Activated CD8-positive, alpha-beta T cell treated with anti-CD3 and anti-CD28 coated beads for 36 hours (primary cell): ENCODE measurements at regions not wholly inside any gene's neighbourhood (a gene's known extent, or its start where the extent isn't known, plus 50 kb on each side); places are given as distances from the start of the nearest gene placed in this dataset.
"Not testable (repeated sequence)": the region's sequence is repeated elsewhere in the genome, so short reads cannot be mapped to it uniquely, and the experiment has no call there.

Experiments
- ATAC-seq: fragments of 200-7000 bp; cut with Tn5 transposase; one replicate; pipeline ENCODE4 v1.10.0; 2021; ENCODE audit warnings: mild to moderate bottlenecking, moderate library complexity
- CTCF ChIA-PET: fragments of 350-600 bp; sonication (Branson Sonifier 250); formaldehyde crosslinking; loops from one replicate; lab custom pipeline; 2021; ENCODE audit warnings: antibody characterized with exemption; lab: Charles Lee
- POLR2A ChIA-PET: fragments of 350-600 bp; sonication (Branson Sonifier 250); formaldehyde crosslinking; loops from one replicate; lab custom pipeline; 2021; ENCODE audit warnings: antibody characterized with exemption; lab: Charles Lee
- DNase-seq: peaks from one replicate; pipeline ENCODE4 v3.0.0-alpha.2; 2020
- H3K27ac Mint-ChIP-seq: one replicate; pipeline ENCODE4 v1.8.0; 2021; ENCODE audit warnings: mild to moderate bottlenecking, mixed read lengths
- H3K27me3 Mint-ChIP-seq: one replicate; pipeline ENCODE4 v1.8.0; 2021; ENCODE audit warnings: mixed read lengths
- H3K36me3 Mint-ChIP-seq: one replicate; pipeline ENCODE4 v1.8.0; 2021; ENCODE audit warnings: low read depth, mixed read lengths
- H3K4me1 Mint-ChIP-seq: one replicate; pipeline ENCODE4 v1.8.0; 2021; ENCODE audit warnings: low read depth, mixed read lengths
- H3K4me3 Mint-ChIP-seq: one replicate; pipeline ENCODE4 v1.8.0; 2021; ENCODE audit warnings: mild to moderate bottlenecking, moderate library complexity, mixed read lengths
- H3K9me3 Mint-ChIP-seq: one replicate; pipeline ENCODE4 v1.8.0; 2021; ENCODE audit warnings: mixed read lengths
- intact Hi-C: fragments of 100-400 bp; cut with micrococcal nuclease; formaldehyde crosslinking; loops from one replicate; pipeline ENCODE4 v1.10.0; 2022
- TF ChIP-seq, protein P1 (sequence below): fragments of 200-600 bp; IDR thresholded peaks from one replicate; pipeline ENCODE4 v1.8.0; 2022; ENCODE audit warnings: antibody characterized with exemption, mild to moderate bottlenecking

DNA sequence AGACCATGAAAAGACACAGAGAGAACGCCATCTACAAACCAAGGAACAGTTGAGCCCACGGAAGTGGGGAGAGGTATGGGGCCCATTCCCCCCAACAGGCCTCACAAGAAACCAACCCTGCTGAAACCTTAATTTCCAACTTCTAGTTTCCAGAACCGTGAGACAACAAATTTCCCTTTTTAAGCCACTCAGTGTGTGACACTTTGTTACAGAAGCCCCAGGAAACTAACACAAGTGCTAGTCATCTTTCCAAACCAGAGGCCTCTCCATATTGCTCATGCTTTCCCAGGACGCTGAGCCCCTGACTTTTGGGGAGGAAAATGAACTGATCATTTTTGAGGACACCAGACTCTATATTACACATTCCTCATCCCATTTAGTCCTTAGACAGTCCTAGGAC is 186.8 kb downstream of the NUFIP1 start:
- TF ChIP-seq, protein P1, sequence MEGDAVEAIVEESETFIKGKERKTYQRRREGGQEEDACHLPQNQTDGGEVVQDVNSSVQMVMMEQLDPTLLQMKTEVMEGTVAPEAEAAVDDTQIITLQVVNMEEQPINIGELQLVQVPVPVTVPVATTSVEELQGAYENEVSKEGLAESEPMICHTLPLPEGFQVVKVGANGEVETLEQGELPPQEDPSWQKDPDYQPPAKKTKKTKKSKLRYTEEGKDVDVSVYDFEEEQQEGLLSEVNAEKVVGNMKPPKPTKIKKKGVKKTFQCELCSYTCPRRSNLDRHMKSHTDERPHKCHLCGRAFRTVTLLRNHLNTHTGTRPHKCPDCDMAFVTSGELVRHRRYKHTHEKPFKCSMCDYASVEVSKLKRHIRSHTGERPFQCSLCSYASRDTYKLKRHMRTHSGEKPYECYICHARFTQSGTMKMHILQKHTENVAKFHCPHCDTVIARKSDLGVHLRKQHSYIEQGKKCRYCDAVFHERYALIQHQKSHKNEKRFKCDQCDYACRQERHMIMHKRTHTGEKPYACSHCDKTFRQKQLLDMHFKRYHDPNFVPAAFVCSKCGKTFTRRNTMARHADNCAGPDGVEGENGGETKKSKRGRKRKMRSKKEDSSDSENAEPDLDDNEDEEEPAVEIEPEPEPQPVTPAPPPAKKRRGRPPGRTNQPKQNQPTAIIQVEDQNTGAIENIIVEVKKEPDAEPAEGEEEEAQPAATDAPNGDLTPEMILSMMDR, result no peak
- Mint-ChIP-seq H3K4me3 (no peak overlapping the region), H3K27ac (no peak overlapping the region), H3K9me3 (no peaks in the 10 kb centered on the region), H3K4me1 (peaks cover 2% of the 10 kb centered on the region), H3K27me3 (peaks cover 1% of the 10 kb centered on the region), H3K36me3 (no peaks in the 10 kb centered on the region)
- intact Hi-C loops, result no loop called here
- ChIA-PET POLR2A (no interaction called here), CTCF (no interaction called here)
- no peak for DNase-seq
- no peak for ATAC-seq

DNA sequence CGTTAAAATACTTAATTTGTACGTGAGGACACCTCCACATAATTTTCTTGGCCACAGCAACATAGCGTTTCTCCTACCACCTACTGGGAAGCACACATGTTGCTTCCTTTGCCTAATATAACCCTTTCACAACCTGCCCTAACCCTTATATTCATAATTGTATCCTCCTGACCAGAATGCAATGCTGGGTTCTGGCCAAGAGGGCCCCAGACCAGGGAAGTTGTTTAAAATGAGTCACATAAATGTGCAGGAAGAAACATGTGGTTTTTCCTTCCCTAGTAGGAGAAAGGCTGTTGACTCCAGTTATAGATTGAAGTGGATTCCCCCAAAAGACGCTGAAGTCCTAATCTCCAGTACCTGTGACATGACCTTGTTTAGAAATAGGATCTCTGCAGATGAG is 187.3 kb downstream of the NUFIP1 start:
- Mint-ChIP-seq H3K4me1 (peaks cover 2% of the 10 kb centered on the region), H3K9me3 (no peaks in the 10 kb centered on the region), H3K4me3 (no peak overlapping the region), H3K27ac (no peak overlapping the region), H3K27me3 (peaks cover 1% of the 10 kb centered on the region), H3K36me3 (no peaks in the 10 kb centered on the region)
- ChIA-PET CTCF (no interaction called here), POLR2A (no interaction called here)
- TF ChIP-seq, protein P1, result no peak
- DNase-seq (no peak), ATAC-seq (no peak)
- intact Hi-C loops, result no loop called here

DNA sequence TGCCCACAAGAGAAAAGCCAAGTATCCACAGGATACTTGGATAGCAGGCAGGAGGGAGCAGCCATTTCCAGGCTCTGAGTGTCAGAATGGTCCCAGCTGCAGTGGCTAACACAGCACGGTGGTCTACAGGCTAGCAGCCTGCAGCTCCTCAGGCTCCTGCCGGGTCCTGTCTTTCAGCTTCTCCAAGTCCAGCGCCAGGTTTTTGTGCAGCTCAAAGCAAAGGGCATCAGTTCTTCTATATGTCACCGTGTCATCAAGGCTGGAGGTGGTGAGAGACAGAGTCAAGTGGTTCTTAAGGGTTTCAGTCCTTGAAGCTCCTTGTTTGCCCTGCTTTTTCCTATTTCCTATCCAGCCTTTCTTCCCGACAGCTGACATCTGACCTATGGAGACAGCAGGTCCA is 188.6 kb downstream of the NUFIP1 start:
- TF ChIP-seq, protein P1, result no peak
- intact Hi-C loops, result no loop called here
- Mint-ChIP-seq H3K36me3 (no peaks in the 10 kb centered on the region), H3K9me3 (no peaks in the 10 kb centered on the region), H3K27me3 (peaks cover 1% of the 10 kb centered on the region), H3K4me1 (peaks cover 2% of the 10 kb centered on the region), H3K27ac (no peak overlapping the region), H3K4me3 (no peak overlapping the region)
- no peak for DNase-seq
- ATAC-seq, result no peak
- CTCF ChIA-PET, result no interaction called here
- POLR2A ChIA-PET, result interaction anchor here (0.6 kb wide), 1 partner anchor 360 kb away, joined by 4 read pairs; no protein-coding TSS in a partner anchor

DNA sequence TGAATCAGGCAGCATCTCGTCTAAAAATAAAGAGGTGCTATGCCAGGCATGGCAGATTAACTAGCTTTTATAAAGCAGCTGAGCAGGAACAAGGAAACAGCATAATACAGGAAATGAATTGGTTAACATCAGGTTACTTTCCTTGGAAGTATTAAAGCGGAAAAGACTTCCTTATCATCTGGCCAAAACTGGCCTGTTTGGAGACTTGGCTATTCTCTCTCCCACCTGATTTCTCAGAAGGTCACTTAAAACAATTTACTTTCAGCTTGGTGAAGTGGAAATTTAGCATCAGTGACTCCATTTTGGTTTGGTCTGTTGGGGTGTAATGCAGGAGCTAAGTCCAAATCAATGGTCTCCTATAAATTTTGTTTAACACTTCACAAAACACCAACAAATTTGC is 191.6 kb downstream of the NUFIP1 start:
- Mint-ChIP-seq H3K36me3 (no peaks in the 10 kb centered on the region), H3K9me3 (no peaks in the 10 kb centered on the region), H3K4me3 (no peak overlapping the region), H3K27ac (no peak overlapping the region), H3K4me1 (peaks cover 2% of the 10 kb centered on the region), H3K27me3 (no peaks in the 10 kb centered on the region)
- ChIA-PET POLR2A (no interaction called here), CTCF (no interaction called here)
- TF ChIP-seq, protein P1, result no peak
- intact Hi-C loops, result no loop called here
- no peak for ATAC-seq
- no peak for DNase-seq

DNA sequence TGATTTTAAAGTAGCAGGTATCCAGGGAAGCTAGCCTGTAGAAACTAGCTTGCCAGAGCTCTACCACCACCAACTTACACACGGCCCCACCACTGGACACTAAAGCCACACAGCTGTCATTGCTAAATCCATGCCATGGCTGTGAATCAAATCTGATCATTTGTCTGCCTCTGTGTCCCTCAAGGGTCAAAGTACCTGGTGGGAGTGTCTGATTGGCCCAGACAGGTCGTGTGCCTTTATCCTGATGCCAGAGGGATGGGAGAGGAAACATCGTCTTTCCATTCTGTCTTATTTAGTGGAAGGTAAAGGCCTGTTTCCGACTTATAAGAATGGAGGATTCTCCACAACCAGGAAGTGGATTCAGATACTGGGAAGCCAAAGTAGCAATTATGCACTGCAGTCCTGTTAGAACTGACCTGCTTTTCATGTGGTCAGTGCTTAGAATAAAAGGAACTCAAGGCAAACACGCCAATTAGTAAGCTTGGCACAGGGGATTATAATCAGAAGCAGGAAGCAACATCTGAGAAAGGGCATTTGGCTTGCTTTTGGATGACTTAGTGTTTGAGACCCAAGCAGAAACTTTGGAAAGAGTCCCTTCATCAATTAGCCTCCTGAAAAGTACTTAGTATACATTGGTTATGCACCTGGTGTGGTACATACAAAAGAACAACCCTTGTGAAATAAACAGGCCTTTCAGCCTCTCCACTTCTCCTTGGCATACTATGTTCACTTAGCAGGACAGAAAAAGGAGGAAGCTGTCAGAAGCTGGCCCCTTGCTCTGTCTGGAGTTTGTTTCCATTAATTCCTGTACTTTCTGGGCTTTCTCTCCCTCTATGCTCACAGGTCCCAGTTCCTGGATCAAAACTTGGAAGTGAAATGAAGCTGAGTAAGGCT is 192.4 kb downstream of the NUFIP1 start:
- CTCF ChIA-PET, result no interaction called here

DNA sequence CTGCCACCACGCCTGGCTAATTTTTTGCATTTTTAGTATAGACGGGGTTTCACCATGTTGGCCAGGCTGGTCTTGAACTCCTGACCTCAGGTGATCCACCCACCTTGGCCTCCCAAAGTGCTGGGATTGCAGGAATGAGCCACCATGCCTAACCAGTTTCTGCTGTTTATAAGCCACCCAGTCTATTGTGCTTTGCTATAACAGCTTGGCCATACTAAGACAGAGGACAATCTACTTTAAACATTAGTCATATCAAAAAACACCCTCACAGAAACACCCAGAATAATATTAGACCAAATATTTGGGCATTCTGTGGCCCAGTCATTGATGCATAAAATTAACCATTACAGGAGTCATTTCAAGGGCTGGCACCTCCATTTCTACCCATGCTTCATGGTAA is 193.2 kb downstream of the NUFIP1 start:
- CTCF ChIA-PET, H3K4me1 Mint-ChIP-seq, H3K9me3 Mint-ChIP-seq, POLR2A ChIA-PET, H3K27ac Mint-ChIP-seq, H3K36me3 Mint-ChIP-seq, DNase-seq, intact Hi-C loops, H3K4me3 Mint-ChIP-seq, H3K27me3 Mint-ChIP-seq, ATAC-seq: not testable (repeated sequence)

More for the DNA sequence above, 192.4 kb downstream of the NUFIP1 start:
- POLR2A ChIA-PET, result no interaction called here
- ATAC-seq (no peak), DNase-seq (no peak)
- Mint-ChIP-seq H3K27me3 (no peaks in the 10 kb centered on the region), H3K4me3 (no peak overlapping the region), H3K27ac (no peak overlapping the region), H3K36me3 (no peaks in the 10 kb centered on the region), H3K9me3 (no peaks in the 10 kb centered on the region), H3K4me1 (no peaks in the 10 kb centered on the region)
- TF ChIP-seq, protein P1, result no peak
- intact Hi-C loops, result no loop called here
